Effector CD8-positive, alpha-beta T cell (primary cell): ENCODE measurements at regions not wholly inside any gene's neighbourhood (a gene's known extent, or its start where the extent isn't known, plus 50 kb on each side); places are given as distances from the start of the nearest gene placed in this dataset.

ENCODE experiments used
- DNase-seq: peaks from one replicate; lab custom pipeline; 2025; lab: John Stamatoyannopoulos, UW

DNA sequence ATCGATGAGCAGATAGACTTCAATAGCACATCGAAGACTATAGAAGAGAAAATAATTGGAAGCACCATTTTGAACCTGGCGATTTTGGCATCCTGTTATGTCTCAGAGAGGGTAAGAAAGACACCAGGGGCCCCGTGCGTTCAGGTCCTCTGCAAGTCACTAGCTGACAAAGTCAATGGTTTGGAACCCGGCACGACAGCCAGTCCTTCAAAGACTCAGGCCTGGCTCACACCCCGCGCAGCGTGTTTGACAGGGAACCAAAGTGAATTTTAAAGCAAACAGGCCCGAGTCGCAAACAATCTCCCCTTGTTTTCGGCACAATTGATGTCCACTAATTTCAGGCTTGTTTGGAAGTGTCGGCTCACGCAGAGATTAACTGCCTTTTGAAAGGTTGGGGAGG, 716.6 kb downstream of the BRD1 start:
- no peak for DNase-seq

DNA sequence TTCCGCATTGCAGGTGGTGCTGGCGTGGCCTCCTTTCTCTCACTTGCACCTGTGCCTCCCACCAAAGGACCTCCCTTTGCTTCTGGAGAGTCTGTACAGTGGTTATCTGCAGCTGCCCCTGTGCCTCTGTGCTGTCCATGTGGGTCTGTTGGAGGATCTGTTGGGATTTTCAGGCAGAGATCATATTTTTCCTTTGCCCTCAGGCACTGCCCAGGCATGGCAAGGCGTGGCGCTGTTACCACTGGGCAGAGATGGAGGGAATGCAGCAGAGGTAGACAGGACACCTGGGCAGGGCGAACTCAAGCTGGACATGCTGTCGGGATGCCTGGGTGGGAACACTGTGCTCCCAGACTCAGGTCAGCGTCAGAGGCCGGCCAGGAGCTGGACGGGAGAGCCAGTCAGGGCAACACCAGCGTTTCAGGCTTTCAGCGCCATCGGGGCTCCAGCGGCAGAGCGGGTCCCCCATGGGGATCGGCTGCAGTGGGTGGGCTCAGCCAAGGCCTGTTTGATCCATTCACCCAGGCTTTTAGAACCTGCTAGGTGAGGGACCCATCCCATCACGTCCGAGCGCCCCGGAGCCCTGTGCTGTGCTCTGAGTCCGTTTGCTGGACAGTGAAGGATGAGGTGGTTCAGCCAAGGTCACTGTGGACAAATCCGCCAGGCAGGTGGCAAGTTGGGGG, 718.9 kb downstream of the BRD1 start:
- no peak for DNase-seq

DNA sequence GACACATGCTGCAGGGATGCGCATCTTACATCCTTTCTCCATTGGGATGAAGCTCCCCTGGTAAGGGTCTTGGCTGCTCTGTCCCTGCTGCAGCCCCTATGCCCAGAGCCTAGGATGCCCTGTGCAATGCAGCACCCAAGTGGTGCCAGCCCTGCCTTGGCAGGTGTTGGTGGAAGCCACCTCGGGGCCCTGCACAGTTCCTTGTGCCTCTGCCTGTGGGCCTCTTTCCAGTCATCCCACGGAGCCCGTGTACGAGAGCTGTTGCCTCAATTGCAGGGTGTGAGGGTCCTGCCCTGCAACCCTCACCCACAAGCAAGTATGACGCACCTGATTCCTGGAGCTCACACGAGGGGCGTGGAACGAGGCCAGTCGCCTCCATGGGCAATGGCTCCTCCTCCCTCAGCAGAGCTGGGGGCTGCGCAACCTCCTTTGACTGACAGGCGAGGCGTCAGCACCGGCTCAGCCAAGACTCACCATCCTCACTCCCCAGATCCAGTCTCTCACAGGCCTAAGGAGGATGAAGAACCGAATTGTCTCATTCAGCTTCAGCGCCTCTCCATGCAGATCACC, 719.6 kb downstream of the BRD1 start:
- no peak for DNase-seq

DNA sequence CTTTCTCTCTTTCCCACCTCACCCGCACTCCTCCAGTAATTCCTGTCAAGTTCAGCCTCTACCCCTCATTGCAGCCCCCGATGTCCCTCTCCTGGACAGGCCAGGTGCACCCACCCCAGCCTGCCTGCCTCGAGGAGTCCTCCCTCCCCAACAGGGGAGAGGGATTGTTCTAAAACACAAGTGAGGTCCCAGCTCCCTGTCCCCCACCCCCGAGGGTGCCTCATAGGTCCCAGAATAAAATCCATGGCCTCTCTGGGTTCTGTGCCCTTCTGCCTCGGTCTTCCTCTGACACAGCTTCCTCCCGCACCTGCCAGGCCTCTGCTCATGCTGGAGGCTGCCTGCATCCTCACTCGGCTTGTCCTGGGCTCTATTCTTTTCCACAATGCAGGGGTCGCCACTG, 720.1 kb downstream of the BRD1 start:
- no peak for DNase-seq

DNA sequence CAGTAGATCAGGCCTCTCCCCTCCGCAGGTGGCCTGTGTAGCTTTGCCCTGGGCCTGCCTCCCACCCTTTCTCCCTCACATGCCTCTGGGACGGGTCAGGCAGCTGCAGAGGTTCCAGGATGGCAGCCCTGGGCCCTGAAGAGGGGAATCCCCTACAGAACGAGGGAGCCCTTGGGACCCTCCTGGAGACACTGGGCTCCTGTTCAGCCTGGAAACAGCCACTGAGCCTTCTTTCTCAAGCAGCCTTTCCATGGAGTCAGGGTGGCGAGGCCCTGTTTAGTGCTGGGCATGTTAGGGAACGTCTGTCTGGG, 720.9 kb downstream of the BRD1 start:
- no peak for DNase-seq

DNA sequence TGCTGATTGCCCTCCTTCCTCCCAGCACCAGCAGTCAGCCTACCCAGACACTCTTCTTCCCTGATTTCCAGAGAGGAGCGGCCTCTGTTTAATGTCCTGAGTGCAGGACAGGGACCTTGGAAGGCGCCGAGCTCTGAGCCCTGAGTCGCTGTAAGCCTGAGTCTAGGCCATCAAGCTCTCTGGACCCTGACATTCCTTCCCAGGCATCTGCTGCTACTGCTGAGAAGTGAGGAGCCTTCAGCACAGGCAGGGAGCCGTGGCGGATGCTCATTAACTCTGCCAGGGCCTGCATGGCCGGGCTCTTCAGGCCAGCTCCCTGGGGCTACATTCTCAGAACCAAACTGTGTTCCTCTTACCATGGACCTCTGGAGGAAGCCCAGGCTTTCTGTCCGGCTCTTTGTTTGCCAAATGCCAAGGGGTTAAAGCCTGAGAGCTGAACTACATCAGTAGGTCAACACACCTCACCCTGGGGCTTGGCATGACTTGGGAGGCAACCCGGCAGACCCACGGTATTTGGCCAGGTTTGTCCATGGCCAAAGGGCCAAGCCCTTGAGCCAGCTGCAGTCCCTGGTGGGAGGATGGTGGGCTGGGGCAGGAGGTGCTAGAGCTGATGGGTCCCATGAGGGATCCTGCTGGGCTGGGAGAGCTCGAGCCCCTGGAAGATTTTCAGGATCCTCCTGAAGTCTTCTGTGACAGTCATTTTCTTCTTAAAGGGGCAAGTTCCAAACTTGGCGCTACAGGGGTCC, 721.4 kb downstream of the BRD1 start:
- DNase-seq = no peak

DNA sequence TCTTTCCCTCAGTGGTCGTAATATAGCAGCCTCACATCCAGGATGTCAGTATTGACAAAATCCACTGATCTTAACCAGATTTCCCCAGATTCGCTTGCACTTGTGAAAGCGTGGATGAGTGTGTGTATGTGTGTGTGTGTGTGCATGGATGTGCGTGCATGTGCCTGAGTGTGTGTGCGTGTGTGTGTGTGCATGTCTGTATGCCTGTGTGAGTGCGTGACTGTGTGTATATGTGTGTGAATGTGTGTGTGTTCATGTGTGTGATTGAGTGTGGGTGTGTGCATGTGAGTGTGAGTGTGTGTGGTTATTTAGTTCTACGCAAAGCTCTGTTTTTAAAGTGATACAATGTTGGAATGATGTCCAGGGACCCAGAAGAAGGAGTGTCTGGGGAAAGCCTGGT, 723.2 kb downstream of the BRD1 start:
- DNase-seq = no peak

DNA sequence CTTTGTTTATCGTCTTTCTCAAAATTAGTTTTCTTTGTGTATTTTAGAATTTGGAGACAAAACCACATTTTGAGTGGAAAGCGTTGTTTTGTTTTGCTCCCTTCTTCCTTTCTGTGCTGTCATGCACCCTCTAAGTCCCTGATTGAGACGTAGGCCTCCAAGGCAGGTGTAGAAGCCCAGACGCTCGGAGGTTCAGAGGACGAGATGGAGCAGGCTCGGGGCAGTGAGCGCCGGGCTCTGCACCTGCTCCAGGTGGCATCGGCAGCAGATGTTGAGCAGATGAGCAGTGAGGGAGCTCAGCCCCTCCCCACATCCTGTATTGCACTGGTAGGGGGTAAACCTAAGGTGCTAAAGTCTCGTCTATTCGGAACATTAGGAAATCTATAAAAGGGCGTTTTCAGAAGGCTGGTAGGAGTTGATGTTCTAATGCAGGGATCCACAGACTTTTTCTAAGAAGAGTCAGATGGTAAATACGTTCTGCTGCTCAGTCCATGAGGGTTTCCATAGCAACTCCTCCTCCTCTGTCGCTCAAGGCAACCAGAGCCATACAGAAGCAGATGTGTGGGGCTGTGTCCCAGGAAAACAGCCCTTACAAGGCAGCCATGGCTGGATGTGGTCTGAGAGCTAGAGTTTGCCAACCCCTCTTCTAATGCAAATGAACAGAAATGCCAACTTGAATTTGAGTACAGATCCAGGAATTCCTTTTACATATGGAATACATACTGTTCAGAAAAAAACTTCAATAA, 724.2 kb downstream of the BRD1 start:
- no peak for DNase-seq

DNA sequence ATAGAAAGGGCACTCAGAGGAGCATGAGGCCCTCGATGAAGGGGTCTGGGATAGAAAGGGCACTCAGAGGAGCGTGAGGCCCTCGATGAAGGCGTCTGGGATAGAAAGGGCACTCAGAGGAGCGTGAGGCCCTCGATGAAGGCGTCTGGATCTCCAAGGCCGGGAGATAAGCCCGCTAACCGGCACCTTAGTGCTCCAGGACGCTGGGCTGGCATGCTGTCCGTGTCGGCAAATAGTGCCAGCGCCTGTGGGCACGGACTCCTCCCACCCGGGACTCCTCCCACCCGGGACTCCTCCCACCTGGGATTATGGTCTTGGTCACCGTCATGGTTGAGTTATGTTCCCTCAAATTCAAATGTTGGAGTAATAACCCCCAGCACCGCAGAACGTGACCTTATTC, 725.3 kb downstream of the BRD1 start:
- no peak for DNase-seq

DNA sequence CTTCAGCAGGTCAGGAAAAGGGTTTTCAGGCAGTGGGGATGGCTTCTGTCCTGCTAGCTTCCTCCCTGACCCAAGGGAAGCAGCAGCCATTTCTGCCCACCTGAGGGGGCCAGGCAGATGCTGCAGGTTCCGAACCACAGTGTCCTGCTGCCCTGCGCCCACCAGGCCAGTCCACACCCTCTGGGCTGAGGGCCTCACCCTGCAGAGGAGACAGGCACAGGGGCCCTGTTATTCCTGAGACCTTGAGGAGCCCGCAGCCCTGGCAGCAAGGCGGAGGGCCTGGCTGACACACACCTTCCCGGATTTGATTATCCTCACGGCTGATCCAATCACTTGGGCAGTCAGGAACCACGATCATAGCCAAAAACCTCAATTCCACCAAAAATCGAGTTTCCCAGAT, 725.8 kb downstream of the BRD1 start:
- DNase-seq = no peak

DNA sequence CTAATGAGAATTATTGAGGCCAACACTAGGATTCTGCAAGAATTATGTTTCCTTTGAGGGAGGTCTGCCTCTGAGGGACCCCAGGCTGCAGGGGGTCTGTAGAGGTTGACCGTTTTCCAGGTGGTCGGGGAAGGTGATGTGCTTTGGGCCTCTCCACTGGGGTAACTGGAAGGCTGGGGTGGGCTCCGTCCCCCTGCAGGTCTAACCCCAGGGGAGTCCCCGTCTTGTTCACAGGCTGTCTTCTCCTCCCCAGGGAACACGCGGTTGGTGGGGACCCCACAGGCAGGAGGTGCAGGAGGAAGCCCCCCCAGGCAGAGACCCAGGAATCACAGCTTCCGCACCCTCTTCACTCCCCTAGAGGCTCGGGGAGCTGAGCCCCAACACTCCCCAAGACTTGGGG, 726.4 kb downstream of the BRD1 start:
- DNase-seq = no peak

DNA sequence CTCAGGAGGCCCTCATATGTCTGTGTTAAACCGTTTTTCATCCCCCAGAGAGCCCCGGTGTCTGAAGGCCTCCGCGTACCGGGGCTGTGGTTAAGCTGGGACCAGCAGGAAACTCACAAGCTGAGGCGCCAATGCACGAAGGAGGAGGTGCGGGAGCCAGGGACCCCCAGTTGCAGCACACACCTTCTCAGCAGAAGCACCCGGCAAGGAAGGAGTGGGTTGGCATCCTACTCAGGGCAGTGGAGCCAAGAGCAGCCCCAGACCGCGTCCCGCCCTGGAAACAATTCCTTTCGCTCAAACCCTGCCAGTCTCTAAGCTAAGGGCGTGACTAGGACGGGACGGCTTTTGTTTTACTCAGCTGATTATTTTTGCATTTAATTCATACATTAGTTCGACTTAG, 726.9 kb downstream of the BRD1 start:
- no peak for DNase-seq

DNA sequence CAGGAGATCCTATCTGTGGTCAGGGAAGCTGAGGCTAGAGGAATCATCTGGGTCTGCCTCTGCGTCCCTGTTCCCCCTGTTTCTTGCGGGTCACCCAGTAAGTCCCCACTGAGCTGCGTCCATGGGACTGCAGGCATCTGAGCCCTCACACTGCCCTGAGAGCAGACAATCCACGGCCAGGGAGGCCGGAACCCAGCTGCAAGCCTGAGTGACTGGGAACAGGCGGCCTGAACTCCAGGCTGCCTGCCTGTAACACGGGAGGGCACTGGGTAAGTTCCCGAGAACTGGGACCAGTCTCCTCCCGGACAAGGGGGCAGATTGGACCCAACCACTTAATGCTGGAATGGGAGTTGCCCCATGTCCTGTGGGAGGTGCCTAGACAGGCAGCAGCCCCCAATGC, 727.4 kb downstream of the BRD1 start:
- no peak for DNase-seq

DNA sequence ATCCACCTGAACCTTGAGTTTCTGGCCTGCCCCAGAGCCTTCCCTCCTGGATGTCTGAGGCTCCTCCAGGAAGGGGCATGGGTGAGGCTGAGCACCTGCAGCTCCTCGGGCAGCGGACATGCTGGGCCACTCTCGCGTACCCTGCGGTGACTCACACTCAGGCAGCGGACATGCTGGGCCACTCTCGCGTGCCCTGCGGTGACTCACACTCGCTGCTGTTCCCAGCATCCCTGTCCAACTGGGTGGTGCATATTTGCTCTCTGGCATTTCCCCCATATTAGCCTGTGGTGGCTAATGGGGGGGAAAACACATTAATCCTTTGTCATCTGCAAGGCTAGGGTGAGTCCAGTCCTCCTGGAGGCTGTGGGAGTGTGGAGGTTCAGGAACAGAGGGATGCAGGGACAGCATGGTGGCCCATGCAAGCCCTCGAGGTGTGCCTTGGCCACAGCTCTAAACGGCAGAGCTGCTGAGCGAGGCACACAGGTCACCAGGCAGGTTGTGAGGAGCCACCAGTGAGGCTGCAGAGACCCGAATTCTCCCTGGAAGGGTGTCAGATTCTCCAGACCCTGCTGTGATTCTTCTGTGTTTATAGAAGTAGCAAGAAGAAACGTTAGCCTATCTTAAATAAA, 728.1 kb downstream of the BRD1 start:
- no peak for DNase-seq

DNA sequence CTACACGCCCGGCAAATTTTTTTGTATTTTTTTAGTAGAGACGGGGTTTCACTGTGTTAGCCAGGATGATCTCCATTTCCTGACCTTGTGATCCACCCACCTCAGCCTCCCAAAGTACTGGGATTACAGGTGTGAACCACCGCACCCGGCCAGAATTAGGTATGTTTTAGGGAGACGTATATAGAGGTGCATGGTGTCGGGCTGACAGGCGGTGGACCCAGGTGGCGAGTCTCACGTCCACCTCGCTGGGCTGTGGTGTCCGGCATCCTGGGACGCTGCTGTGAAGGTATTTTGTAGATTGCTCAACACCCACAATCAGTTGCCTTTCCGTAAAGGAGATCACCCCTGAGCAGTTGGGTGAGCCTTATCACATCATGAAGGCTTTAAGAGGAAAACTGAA, 728.6 kb downstream of the BRD1 start:
- DNase-seq = no peak

DNA sequence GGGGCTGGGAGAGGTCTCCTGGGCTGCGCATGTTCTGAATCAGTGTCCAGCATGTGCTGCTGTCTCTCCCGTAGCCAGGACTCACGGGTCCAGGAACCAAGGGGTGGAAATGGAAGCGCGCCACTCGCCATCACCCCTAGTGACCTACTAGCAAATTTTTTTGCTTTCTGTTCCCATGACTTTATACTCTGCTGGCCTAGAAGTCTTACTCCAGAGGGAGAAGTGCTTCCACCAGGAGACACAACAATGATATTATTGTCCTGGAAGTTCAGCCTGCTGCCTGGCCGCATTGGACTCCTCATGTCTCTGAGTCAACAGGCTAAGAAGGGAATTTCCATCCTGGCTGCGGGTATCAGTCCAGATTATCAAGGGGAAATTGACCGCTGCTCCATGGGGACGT, 729.7 kb downstream of the BRD1 start:
- DNase-seq = no peak

DNA sequence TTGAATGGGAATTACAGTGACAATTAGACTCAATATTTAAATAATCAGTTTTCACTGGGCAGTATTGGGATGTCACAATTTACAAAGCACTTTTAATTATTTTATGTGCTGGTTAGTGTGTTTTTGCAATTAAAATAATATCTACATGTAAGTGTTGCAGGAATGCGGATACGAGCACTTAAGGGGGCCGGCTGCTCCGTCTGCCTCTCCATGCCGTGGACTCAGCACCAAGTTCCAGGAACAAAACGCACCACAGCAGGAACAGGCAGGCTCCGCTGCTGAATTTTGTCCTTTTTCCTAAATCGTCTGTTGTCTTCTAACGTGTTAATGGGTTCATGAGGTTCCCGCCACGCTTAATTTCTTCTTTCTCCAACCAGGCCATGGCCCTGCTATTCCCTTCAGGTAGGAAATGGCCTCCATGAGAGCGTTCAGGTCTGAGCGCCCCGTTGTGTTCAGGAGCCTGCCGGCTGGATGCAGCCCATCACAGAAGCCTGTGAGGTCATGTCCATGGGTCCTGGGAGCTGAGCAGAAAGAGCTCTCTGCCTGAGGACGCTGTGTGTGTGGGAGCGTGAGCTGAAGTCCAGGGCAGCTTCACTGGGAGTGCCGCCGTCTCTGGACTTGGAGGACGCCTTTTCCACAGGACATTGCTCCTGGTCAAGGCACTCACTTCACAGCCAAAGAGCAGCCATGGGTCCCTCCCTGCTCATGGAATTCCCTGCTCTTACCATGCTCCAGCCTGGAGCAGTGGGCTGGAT, 730.3 kb downstream of the BRD1 start:
- DNase-seq = no peak

DNA sequence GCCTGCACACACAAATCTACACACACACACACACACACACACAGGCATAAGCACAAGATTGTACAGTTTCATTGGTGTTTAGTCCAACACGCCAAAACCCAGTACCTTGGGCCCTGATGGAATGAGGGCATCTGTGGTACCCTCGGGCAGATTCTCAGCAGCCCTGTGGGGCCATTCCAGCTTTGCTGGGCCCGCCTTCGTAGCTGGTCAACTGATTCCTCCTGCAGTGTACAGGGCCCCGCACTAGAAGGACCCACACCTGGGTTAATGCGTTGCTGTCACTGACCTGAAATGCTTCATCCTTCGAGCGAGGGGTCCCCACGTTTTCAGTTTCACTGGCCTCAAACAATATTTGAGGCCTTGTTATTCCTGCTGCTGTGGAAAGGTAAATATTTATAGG, 731.2 kb downstream of the BRD1 start:
- no peak for DNase-seq

DNA sequence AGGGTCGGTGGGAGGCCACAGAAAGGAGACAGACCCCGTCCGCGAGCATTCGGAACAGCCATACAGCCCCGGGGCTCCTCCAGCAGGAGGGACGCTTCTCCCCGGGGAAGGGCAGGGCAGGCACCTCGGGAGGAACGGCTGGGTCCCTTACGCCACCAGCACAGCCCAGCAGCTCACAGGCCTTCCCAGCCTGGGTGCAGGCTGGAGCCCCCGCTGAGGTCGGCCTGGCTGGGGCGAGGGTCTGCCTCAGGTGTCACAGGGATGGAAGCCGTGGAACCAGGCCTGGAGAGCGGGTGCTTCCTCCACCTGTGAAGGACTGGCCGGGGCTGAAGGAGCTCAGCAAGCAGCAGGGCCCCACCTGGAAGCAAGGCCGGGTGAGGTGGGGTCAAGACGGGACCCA, 732.3 kb downstream of the BRD1 start:
- DNase-seq = no peak

DNA sequence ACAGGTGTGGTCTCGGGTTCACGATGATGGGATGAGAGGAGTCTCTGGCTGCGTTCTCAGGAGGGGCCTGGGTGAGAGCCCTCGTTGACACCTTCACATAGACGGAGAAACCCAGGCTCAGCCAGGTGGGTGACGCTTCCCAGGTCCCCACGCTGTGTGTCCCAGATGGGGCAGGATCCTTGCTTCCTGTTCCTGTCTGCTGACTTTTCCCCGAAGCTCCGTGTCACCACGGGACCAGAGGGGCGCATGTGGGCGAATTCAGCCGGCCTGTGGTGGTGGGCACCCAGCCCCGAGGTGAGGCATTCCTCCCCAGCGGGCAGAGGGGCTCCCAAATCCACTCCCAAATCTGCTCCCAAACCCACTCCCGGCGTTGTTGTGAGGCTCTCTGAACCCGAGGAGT, 732.8 kb downstream of the BRD1 start:
- no peak for DNase-seq

DNA sequence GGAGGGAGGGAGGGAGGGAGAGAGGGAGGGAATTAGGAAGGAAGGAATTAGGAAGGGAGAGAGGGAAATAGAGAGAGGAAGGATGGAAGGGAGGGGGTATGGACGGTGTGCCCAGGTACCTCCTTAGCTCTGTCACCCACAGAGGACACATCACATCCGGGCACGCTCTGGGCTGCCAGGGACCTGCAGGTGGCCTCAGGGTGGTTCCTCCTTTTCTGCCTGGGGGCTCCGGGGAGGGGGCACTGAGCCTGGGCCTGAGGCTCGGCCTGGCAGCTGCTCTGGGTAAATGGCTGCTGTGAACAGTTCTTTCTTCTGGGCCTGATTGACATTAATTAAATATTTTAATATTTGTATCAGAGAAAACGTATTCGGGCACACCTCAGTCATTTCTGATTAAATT, 733.5 kb downstream of the BRD1 start:
- no peak for DNase-seq
